IPS-20b (cell line): ENCODE measurements at regions not wholly inside any gene's neighbourhood (a gene's known extent, or its start where the extent isn't known, plus 50 kb on each side); places are given as distances from the start of the nearest gene placed in this dataset.

Source experiments
- H3K27ac ChIP-seq: one replicate; pipeline ENCODE4 v1.5.1; 2013; ENCODE audit warnings: low read length
- H3K27me3 ChIP-seq: 2 replicates; pipeline ENCODE4 v1.6.1; 2013; ENCODE audit warnings: mild to moderate bottlenecking, low read length, inconsistent platforms; ENCODE audit not compliant: insufficient read depth
- H3K36me3 ChIP-seq: 2 replicates; pipeline ENCODE4 v1.6.1; 2013; ENCODE audit warnings: low read depth, mild to moderate bottlenecking, inconsistent platforms, low read length, moderate library complexity; ENCODE audit not compliant: insufficient read depth
- H3K4me1 ChIP-seq: 2 replicates; pipeline ENCODE4 v1.6.1; 2013; ENCODE audit warnings: mild to moderate bottlenecking, control low read depth, inconsistent platforms, low read length, moderate library complexity; ENCODE audit not compliant: insufficient read depth
- H3K4me3 ChIP-seq: 2 replicates; pipeline ENCODE4 v1.5.1; 2013; ENCODE audit warnings: mild to moderate bottlenecking, low read length, inconsistent platforms
- H3K9ac ChIP-seq: 2 replicates; pipeline ENCODE4 v1.6.1; 2013; ENCODE audit warnings: low read depth, mild to moderate bottlenecking, inconsistent platforms, low read length, moderate library complexity
- H3K9me3 ChIP-seq: 2 replicates; pipeline ENCODE4 v1.6.1; 2013; ENCODE audit warnings: mild to moderate bottlenecking, low read depth, low read length, inconsistent platforms; ENCODE audit not compliant: insufficient read depth

DNA sequence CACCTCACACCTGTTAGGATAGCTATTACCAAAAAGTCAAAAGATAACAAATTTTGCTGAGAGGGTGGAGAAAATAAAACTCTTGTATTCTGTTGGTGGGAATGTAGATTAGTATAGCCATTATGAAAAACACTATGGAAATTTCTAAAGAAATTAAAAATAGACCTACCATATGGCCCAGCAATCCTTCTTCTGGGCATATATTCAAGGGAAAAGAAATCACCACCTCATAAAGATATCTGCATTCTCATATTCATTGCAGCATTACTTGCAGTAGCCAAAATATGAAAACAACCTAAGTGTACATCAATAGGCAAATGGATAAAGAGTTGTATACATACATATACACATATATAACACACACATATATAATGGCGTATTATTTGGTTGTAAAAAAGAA, 791.6 kb upstream of the RGS18 start:
- H3K27me3 ChIP-seq: no peaks in the 10 kb centered on the region
- H3K36me3 ChIP-seq: no peaks in the 10 kb centered on the region
- H3K9me3 ChIP-seq: no peaks in the 10 kb centered on the region
- no peak overlapping the region for H3K27ac ChIP-seq
- no peak overlapping the region for H3K9ac ChIP-seq
- H3K4me1 ChIP-seq: peaks cover 4% of the 10 kb centered on the region; the same call in 1 of the 2 replicates
- H3K4me3 ChIP-seq: no peak overlapping the region

DNA sequence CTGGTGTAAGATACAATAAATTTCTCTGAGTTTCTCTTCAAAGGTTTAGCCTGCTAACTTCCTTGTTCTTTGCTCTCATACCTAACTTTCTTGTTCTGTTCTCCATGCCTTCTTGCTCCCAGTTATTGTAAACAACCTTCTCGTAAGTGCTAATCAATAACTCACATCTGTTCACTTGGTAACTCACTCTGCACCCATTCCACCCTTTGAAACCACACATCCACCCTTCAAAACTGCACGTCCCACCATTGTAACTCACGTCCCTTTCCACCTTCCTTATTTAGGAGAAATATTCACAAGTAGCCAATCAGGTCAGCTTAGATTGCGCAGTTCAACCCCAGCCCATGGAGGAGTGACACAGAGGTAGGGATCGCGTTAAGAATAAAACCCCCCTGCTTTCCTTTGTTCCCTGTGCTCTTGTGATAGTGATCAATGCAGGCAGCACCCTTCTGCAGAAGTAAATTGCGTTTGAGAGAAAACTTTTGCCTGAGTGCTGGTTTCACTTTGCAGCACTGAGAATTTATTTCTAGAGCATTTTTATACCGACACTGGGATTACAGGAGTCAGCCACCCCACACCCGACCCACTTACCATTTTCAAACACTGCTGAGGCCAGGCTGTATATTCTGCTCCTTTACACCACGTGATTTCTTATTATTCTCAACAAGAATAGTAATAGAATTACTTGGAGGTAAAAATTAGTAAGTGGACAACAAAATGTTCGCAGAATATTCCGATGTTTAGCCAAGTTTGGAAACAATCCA, 789.2 kb upstream of the RGS18 start:
- H3K27ac ChIP-seq: no peak overlapping the region
- no peak overlapping the region for H3K4me3 ChIP-seq
- no peak overlapping the region for H3K9ac ChIP-seq
- no peaks in the 10 kb centered on the region for H3K36me3 ChIP-seq
- H3K9me3 ChIP-seq: no peaks in the 10 kb centered on the region
- H3K27me3 ChIP-seq: no peaks in the 10 kb centered on the region
- H3K4me1 ChIP-seq: peaks cover 4% of the 10 kb centered on the region; the same call in 1 of the 2 replicates

DNA sequence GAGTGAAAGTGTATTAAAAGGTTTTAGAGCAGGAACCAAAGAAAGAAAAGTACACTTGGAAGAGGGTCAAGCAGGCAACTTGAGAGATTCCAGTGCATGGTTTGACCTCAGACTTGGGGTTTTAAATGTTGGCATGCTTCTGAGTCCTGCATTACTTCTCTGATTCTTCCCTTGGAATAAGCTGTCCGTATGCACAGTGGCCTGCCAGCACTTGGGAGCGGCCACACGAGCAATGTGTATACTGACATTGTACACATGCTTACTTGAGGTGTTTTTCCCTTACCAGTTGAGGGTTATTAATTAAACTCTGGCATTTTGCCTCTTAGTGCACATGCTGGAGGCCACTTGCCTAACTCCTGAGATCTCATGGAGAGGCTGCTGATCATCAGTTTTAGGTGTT, 786.6 kb upstream of the RGS18 start:
- Histone ChIP-seq H3K4me3 (no peak overlapping the region), H3K27me3 (no peaks in the 10 kb centered on the region), H3K4me1 (peaks cover 4% of the 10 kb centered on the region; the same call in 1 of the 2 replicates), H3K36me3 (no peaks in the 10 kb centered on the region), H3K27ac (no peak overlapping the region), H3K9me3 (no peaks in the 10 kb centered on the region), H3K9ac (no peak overlapping the region)

DNA sequence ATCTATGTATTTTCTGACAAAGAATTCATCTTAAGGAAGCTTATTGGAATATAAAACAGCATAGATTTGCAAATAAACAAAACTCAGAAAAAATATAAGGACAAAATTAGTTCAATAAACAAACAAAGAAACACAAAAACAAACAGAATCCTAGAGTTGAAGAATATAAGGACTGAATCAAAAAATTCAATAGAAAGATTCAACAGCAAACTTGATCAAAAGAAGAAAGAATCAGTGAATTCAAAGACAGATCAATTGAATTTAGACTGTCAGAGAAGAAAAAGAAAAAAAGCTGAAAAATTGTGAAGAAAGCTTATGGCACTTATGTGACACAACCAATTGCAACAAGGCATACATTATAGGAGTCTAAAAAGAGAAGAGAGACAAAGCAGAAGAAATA, 770.0 kb upstream of the RGS18 start:
- H3K4me1 ChIP-seq: no peaks in the 10 kb centered on the region
- H3K9ac ChIP-seq: no peak overlapping the region
- no peak overlapping the region for H3K27ac ChIP-seq
- no peaks in the 10 kb centered on the region; the same call in 1 of the 2 replicates for H3K9me3 ChIP-seq
- H3K36me3 ChIP-seq: no peaks in the 10 kb centered on the region
- no peak overlapping the region for H3K4me3 ChIP-seq
- H3K27me3 ChIP-seq: no peaks in the 10 kb centered on the region

DNA sequence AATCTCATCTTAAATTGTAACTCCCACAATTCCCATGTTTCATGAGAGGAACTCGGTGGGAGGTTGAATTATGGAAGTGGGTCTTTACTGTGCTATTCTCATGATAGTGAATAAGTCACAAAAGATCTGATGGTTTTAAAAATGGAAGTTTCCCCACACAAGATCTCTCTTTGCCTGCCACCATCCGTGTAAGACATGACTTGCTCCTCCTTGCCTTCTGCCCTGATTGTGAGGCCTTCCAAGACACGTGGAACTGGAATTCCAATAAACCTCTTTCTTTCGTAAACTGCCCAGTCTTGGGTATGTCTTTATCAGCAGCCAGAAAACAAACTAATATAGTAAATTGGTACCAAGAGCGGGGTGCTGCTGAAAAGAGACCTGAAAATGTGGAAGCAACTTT, 761.6 kb upstream of the RGS18 start:
- Histone ChIP-seq H3K4me3 (no peak overlapping the region), H3K4me1 (no peaks in the 10 kb centered on the region), H3K9ac (no peak overlapping the region), H3K27me3 (no peaks in the 10 kb centered on the region), H3K36me3 (no peaks in the 10 kb centered on the region), H3K27ac (no peak overlapping the region), H3K9me3 (peaks cover 20% of the 10 kb centered on the region)

DNA sequence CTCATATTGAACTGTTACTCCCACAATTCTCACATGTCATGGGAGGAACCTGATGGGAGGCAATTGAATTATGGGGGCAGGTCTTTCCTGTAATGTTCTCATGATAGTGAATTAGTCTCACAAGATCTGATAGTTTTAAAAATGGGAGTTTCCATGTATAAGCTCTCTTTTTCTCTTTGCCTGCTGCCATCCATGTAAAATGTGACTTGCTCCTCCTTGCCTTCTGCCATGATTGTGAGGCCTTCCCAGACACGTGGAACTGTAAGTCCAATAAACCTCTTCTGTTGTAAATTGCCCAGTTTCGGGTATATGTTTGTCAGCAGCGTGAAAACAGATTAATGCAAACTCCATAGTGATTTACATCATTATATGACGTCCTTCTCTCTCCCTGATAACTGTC, 759.7 kb upstream of the RGS18 start:
- no peaks in the 10 kb centered on the region for H3K4me1 ChIP-seq
- peaks cover 20% of the 10 kb centered on the region for H3K9me3 ChIP-seq
- H3K4me3 ChIP-seq: no peak overlapping the region
- no peaks in the 10 kb centered on the region for H3K27me3 ChIP-seq
- H3K27ac ChIP-seq: no peak overlapping the region
- no peaks in the 10 kb centered on the region for H3K36me3 ChIP-seq
- H3K9ac ChIP-seq: no peak overlapping the region

DNA sequence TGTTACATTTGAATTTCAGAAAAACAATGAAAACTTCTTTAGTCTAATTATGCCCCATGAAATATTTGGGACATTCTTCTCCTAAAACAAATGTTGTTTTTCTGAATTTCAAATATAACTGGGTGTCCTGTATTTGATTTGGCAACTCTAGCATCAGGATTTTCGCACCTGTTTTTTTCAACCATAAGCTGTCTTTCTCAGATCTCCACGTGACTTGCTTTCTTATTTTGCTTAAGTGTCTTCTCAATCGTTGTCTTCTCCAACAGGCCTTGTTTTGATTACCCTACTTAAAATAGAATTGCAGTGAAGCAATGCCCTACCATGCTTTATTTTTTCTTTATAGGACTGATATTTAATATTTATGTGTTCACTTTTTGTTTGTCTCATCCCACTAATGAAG, 752.8 kb upstream of the RGS18 start:
- H3K4me3 ChIP-seq: no peak overlapping the region
- H3K27me3 ChIP-seq: no peaks in the 10 kb centered on the region
- no peaks in the 10 kb centered on the region for H3K9me3 ChIP-seq
- no peaks in the 10 kb centered on the region for H3K4me1 ChIP-seq
- no peak overlapping the region for H3K9ac ChIP-seq
- H3K27ac ChIP-seq: no peak overlapping the region
- H3K36me3 ChIP-seq: no peaks in the 10 kb centered on the region

DNA sequence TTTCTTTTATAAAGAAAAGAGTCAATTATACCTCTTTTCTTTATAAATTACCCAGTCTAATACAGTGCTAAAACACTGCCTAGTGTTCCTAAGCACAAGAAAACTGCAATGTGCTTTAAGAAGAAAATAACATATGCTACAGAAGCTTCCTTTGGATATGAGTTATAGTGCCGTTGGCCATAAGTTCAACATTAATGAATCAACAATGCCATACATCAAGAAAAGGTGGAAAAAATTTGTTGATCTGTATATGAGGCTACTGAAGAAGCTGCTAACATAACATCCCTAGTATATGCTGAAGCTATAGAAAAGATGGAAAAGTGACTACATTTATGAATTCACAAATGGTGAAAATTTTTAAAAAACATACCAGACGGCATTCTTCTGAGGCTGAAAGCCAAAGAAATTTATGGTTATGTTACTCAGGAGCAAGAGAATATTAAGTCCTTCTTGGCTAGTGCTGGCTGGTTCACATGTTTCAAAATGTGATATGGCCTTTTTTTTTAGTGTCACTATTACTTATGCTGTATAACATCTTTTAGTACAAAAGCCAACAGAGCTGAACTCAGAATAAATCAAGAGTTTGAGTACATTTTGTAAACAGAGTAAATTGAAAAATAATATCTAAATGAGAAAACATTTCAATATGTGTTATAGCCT, 743.2 kb upstream of the RGS18 start:
- Histone ChIP-seq H3K27ac (no peak overlapping the region), H3K9ac (no peak overlapping the region), H3K4me1 (no peaks in the 10 kb centered on the region), H3K27me3 (no peaks in the 10 kb centered on the region), H3K36me3 (no peaks in the 10 kb centered on the region), H3K9me3 (no peaks in the 10 kb centered on the region), H3K4me3 (no peak overlapping the region)

DNA sequence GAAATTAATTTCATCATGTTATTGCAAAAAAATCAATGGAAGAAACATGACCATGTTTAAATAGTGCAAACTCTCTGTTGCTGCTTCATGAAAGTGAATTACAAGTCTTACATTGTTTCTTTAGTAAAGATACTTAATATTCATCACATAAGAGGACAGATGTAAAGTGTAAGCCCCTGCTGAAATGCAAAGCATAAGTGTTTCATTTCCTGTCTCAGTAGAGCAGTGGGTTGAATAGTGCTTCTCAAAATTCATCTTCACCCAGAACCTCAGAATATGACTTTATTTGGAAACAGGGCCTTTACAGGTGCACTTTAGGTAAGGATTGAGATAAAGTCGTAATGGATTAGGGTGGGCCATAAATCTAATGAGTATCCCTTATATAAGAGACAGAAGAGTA, 738.4 kb upstream of the RGS18 start:
- Histone ChIP-seq H3K4me3 (no peak overlapping the region), H3K4me1 (no peaks in the 10 kb centered on the region), H3K9me3 (no peaks in the 10 kb centered on the region), H3K27ac (no peak overlapping the region), H3K9ac (no peak overlapping the region), H3K36me3 (no peaks in the 10 kb centered on the region), H3K27me3 (no peaks in the 10 kb centered on the region)

DNA sequence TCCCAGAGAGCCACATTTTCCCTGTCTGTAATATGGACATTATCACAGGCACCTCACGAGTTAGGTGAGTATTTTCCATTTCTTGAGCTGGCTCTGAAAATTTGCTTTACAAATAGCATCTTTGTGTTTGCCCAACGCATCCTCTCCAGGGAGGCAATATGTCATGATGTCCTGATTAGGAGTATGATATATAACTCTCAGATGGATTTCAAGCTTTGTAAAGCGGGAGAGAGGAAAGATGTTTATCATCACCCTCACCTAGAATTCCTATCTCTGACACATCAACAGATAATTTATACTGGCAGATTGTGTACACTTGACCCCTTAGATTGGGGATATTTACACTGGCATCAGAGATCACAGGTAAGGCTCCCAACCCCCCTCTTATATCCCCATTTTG, 730.7 kb upstream of the RGS18 start:
- Histone ChIP-seq H3K27ac (no peak overlapping the region), H3K27me3 (no peaks in the 10 kb centered on the region), H3K9ac (no peak overlapping the region), H3K4me3 (no peak overlapping the region), H3K4me1 (no peaks in the 10 kb centered on the region), H3K36me3 (no peaks in the 10 kb centered on the region), H3K9me3 (no peaks in the 10 kb centered on the region)

DNA sequence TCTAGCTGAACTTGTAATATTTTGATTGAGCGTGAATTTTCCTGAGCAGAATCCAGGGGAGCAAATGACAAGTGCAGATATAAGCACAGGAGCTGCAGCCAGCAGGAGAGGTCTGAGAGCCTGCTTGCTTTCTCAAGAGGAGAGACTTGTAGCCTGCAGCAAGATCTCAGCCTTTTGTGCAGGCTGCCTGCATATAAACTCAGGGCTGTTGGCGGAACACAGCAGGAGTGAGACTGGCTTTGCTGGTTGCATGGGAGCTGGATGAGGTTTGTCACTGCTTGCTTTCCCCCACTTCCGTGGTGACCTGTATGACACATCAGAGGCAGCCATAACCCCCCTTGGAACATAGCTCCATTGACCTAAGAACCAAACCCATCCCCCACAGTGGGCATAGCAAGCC, 725.4 kb upstream of the RGS18 start:
- no peak overlapping the region for H3K27ac ChIP-seq
- no peak overlapping the region for H3K9ac ChIP-seq
- no peaks in the 10 kb centered on the region for H3K27me3 ChIP-seq
- no peaks in the 10 kb centered on the region for H3K9me3 ChIP-seq
- H3K36me3 ChIP-seq: no peaks in the 10 kb centered on the region
- no peak overlapping the region for H3K4me3 ChIP-seq
- H3K4me1 ChIP-seq: no peaks in the 10 kb centered on the region

DNA sequence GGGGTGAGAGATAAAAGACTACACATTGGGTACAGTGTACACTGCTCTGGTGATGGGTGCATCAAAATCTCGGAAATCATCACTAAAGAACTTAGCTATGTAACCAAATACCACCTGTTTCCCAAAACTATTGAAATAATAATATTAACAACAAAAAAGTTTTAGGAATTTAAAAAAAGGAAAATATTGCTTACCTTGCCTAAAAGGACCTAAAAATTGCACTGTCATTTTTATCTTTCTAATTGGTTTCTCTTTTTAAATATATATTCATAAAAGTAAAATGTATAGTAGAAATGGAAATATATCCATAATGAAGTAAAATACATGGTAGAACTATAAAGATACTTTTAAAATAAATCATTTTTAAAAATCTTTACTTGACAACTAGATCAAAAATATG, 719.3 kb upstream of the RGS18 start:
- Histone ChIP-seq H3K36me3 (no peaks in the 10 kb centered on the region), H3K4me3 (no peak overlapping the region), H3K9me3 (no peaks in the 10 kb centered on the region), H3K4me1 (no peaks in the 10 kb centered on the region), H3K27ac (no peak overlapping the region), H3K27me3 (no peaks in the 10 kb centered on the region), H3K9ac (no peak overlapping the region)
